ENCODE measurements at regions not wholly inside any gene's neighbourhood (a gene's known extent, or its start where the extent isn't known, plus 50 kb on each side); places are given as distances from the start of the nearest gene placed in this dataset.

DNA sequence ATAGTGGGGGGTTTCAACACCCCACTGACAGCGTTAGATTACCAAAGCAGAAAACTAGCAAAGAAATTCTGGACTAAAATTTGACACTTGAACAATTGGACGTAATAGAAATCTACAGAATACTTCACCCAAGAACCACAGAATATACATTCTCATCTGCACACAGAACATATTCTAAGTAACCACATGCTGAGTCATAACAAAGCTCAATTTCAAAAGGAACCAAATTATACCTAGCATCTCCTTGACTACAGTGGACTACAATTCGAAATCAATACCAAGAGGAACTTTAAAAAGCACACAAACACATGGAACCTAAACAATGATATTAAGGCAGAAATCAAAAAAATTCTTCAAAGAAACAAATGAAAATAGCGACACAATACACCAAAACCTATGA is 871.6 kb upstream of the MDGA2 start:
- H3K4me2 ChIP-seq (replicated peaks; ENCODE audit: low read depth, low read length, poor library complexity, severe bottlenecking), result no peak overlapping the region
- no peak for ATAC-seq (ENCODE audit: low read depth)
- no peaks in the 10 kb centered on the region for H3K4me1 Mint-ChIP-seq
- no peaks in the 10 kb centered on the region for H4K20me1 ChIP-seq (ENCODE audit: control insufficient read depth, insufficient read depth, low read length, poor library complexity, severe bottlenecking)
- H3K27me3 ChIP-seq (replicated peaks in 1 of 4; ENCODE audit: control extremely low read depth in 1 of 4, control insufficient read depth in 3 of 4, insufficient read depth in 4 of 4, low read length in 3 of 4), result no peaks in the 10 kb centered on the region
- DNase-seq, result no peak
- no peaks in the 10 kb centered on the region for H3K79me2 ChIP-seq (ENCODE audit: control insufficient read depth, insufficient read depth, low read length)
- H3K36me3 ChIP-seq (replicated peaks in 1 of 2; ENCODE audit: control extremely low read depth in 1 of 2, control insufficient read depth in 1 of 2, extremely low read depth in 1 of 2, insufficient read depth in 2 of 2, low read length in 1 of 2), result no peaks in the 10 kb centered on the region
- no peak overlapping the region for H3K27ac Mint-ChIP-seq
- intact Hi-C loops (cut with micrococcal nuclease), result no loop called here
- H3K9me3 ChIP-seq (ENCODE audit: control extremely low read depth in 1 of 3, control insufficient read depth in 2 of 3, insufficient read depth in 1 of 3, low read length in 2 of 3), result no peaks in the 10 kb centered on the region
- H3K4me1 ChIP-seq (ENCODE audit: control insufficient read depth in 2 of 2, insufficient read depth in 2 of 2, low read length in 2 of 2), result no peaks in the 10 kb centered on the region
- TF ChIP-seq CTCF (IDR thresholded peaks at IDR 0.05) (no peak), EZH2 (IDR thresholded peaks at IDR 0.05; ENCODE audit: borderline replicate concordance, insufficient read depth, low read depth, low read length, poor library complexity, severe bottlenecking) (no peak)
- no peak overlapping the region for H3K9ac ChIP-seq (ENCODE audit: low read length)
- H2AFZ ChIP-seq (ENCODE audit: insufficient read depth, low read depth, low read length, poor library complexity, severe bottlenecking), result no peak overlapping the region
- H3K4me3 Mint-ChIP-seq, result no peak overlapping the region
- WGBS (ENCODE audit: insufficient coverage), result 83% methylated on average over 1 of the region's 4 CpGs
- no peak overlapping the region for H3K4me3 ChIP-seq (ENCODE audit: control extremely low read depth in 1 of 5, extremely low read depth in 1 of 5, insufficient read depth in 1 of 5, low read depth in 2 of 5, low read length in 4 of 5)
- CTCF ChIA-PET, result no interaction called here
- no peak overlapping the region for H3K27ac ChIP-seq (ENCODE audit: low read length in 2 of 2)
- H3K27me3 Mint-ChIP-seq, result no peaks in the 10 kb centered on the region
- POLR2A ChIA-PET, result no interaction called here
- H3K9me3 Mint-ChIP-seq (ENCODE audit: insufficient read depth), result no peaks in the 10 kb centered on the region

DNA sequence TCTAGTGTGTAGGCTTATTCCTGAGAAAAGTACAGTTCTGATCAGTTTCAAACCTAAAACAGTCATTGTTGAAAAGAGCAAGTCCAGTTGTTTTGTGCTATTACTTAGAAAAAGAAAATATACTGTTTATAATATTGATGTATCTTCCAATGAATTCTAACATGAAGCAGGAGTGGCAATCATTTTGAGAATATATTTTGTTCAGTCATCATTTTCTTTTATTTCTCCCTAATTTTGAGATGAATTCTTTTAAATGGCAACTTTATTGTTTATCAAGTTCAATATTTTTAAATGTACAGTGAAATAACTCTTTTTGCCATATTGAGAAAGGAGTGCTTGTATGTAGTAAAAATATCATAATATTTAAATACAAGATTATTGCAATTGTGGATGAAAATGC is 862.2 kb upstream of the MDGA2 start:
- Histone ChIP-seq H3K9ac (ENCODE audit: low read length) (no peak overlapping the region), H3K9me3 (ENCODE audit: control extremely low read depth in 1 of 3, control insufficient read depth in 2 of 3, insufficient read depth in 1 of 3, low read length in 2 of 3) (no peaks in the 10 kb centered on the region), H2AFZ (ENCODE audit: insufficient read depth, low read depth, low read length, poor library complexity, severe bottlenecking) (no peak overlapping the region), H4K20me1 (ENCODE audit: control insufficient read depth, insufficient read depth, low read length, poor library complexity, severe bottlenecking) (no peaks in the 10 kb centered on the region), H3K4me2 (replicated peaks; ENCODE audit: low read depth, low read length, poor library complexity, severe bottlenecking) (no peak overlapping the region), H3K4me3 (ENCODE audit: control extremely low read depth in 1 of 5, extremely low read depth in 1 of 5, insufficient read depth in 1 of 5, low read depth in 2 of 5, low read length in 4 of 5) (no peak overlapping the region), H3K27ac (ENCODE audit: low read length in 2 of 2) (no peak overlapping the region), H3K79me2 (ENCODE audit: control insufficient read depth, insufficient read depth, low read length) (no peaks in the 10 kb centered on the region), H3K36me3 (replicated peaks in 1 of 2; ENCODE audit: control extremely low read depth in 1 of 2, control insufficient read depth in 1 of 2, extremely low read depth in 1 of 2, insufficient read depth in 2 of 2, low read length in 1 of 2) (no peaks in the 10 kb centered on the region), H3K4me1 (ENCODE audit: control insufficient read depth in 2 of 2, insufficient read depth in 2 of 2, low read length in 2 of 2) (no peaks in the 10 kb centered on the region), H3K27me3 (replicated peaks in 1 of 4; ENCODE audit: control extremely low read depth in 1 of 4, control insufficient read depth in 3 of 4, insufficient read depth in 4 of 4, low read length in 3 of 4) (no peaks in the 10 kb centered on the region)
- no peak for ATAC-seq (ENCODE audit: low read depth)
- TF ChIP-seq EZH2 (IDR thresholded peaks at IDR 0.05; ENCODE audit: borderline replicate concordance, insufficient read depth, low read depth, low read length, poor library complexity, severe bottlenecking), result no peak
- TF ChIP-seq CTCF (IDR thresholded peaks at IDR 0.05), result no peak
- no peak overlapping the region for H3K4me3 Mint-ChIP-seq
- H3K27me3 Mint-ChIP-seq, result no peaks in the 10 kb centered on the region
- ChIA-PET CTCF (no interaction called here), POLR2A (no interaction called here)
- H3K4me1 Mint-ChIP-seq, result no peaks in the 10 kb centered on the region
- H3K9me3 Mint-ChIP-seq (ENCODE audit: insufficient read depth), result no peaks in the 10 kb centered on the region
- no peak for DNase-seq
- intact Hi-C loops (cut with micrococcal nuclease), result no loop called here
- H3K27ac Mint-ChIP-seq, result no peak overlapping the region
